Lower leg skin (tissue), 4 donors: ENCODE measurements at regions not wholly inside any gene's neighbourhood (a gene's known extent, or its start where the extent isn't known, plus 50 kb on each side); places are given as distances from the start of the nearest gene placed in this dataset.
"Not testable (repeated sequence)": the region's sequence is repeated elsewhere in the genome, so short reads cannot be mapped to it uniquely, and the experiment has no call there.

ENCODE experiments used
- DNase-seq, 2 donors: peaks; one replicate each; pipeline ENCODE4 v3.0.0-alpha.2; 2019; ENCODE audit warnings: low spot score in 2 of 2
- H3K4me3 ChIP-seq: fragments of 200-600 bp; sonication (generic); 2 replicates; pipeline ENCODE4 v1.5.1; 2017; ENCODE audit warnings: mild to moderate bottlenecking, low read depth; ENCODE audit not compliant: poor library complexity, severe bottlenecking
- POLR2A ChIP-seq, 2 donors: fragments of 450-650 bp; IDR thresholded peaks; one replicate each; pipeline ENCODE4 v1.6.1; 2016 to 2017; ENCODE audit warnings: antibody characterized with exemption in 2 of 2, mild to moderate bottlenecking in 1 of 2, moderate library complexity in 1 of 2
- WGBS, 2 donors: methylation state at CpG; one replicate each; pipeline ENCODE4 v1.1.5; 2018; 5-methylcytosine and 5-hydroxymethylcytosine counted together
- intact Hi-C: fragments of 100-400 bp; cut with DNase I; formaldehyde crosslinking; loops from one replicate; pipeline ENCODE4 v1.15.0; 2023; ENCODE audit warnings: low total_unique reads
- TF ChIP-seq, protein P1 (sequence below), 3 donors: fragments of 450-650 bp; IDR thresholded peaks; one replicate each; pipeline ENCODE4 v1.5.1; 2016; ENCODE audit warnings: antibody characterized with exemption in 3 of 3, mild to moderate bottlenecking in 3 of 3, moderate library complexity in 2 of 3

- intact Hi-C loops, result no loop called here
- WGBS, 2 donors, result 91 to 95% methylated on average over 1 of the region's 1 CpG
Measured at GRCh38 chr13:94851576-94851975, 139.2 kb upstream of the SOX21 start.

DNA sequence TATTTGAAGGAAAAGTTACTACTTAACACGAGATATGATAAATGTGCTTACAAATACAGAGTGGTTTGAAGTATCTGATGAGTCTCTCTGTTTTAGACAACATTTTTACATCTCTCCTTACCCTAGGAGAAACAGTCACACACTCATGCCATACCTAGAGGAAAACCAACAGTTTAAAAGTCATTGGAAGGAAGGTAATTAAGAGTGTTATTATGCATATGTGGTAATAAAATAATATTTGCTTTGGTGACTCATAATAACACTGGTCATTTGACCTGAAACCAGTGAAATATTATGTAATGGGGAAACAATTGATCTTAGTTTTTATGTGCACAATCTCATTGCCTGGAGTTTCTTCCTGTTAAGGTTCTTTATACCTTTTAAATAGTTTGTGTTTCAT is 136.9 kb upstream of the SOX21 start:
- no peak overlapping the region for H3K4me3 ChIP-seq
- no peak for TF ChIP-seq POLR2A (IDR thresholded peaks at IDR 0.05)
- TF ChIP-seq, protein P1, sequence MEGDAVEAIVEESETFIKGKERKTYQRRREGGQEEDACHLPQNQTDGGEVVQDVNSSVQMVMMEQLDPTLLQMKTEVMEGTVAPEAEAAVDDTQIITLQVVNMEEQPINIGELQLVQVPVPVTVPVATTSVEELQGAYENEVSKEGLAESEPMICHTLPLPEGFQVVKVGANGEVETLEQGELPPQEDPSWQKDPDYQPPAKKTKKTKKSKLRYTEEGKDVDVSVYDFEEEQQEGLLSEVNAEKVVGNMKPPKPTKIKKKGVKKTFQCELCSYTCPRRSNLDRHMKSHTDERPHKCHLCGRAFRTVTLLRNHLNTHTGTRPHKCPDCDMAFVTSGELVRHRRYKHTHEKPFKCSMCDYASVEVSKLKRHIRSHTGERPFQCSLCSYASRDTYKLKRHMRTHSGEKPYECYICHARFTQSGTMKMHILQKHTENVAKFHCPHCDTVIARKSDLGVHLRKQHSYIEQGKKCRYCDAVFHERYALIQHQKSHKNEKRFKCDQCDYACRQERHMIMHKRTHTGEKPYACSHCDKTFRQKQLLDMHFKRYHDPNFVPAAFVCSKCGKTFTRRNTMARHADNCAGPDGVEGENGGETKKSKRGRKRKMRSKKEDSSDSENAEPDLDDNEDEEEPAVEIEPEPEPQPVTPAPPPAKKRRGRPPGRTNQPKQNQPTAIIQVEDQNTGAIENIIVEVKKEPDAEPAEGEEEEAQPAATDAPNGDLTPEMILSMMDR (IDR thresholded peaks at IDR 0.05), result no peak
- intact Hi-C loops, result no loop called here
- WGBS, 2 donors, result 64 to 81% methylated on average over 1 of the region's 1 CpG
- DNase-seq, result no peak

More at GRCh38 chr13:94851576-94851975, 139.2 kb upstream of the SOX21 start:
- no peak overlapping the region for H3K4me3 ChIP-seq
- DNase-seq, result no peak
- TF ChIP-seq, protein P1 (IDR thresholded peaks at IDR 0.05), result no peak
- no peak for TF ChIP-seq POLR2A (IDR thresholded peaks at IDR 0.05)

- DNase-seq, result no peak
- H3K4me3 ChIP-seq, result no peak overlapping the region
- TF ChIP-seq, protein P1 (IDR thresholded peaks at IDR 0.05), result no peak
- no peak for TF ChIP-seq POLR2A (IDR thresholded peaks at IDR 0.05)
- intact Hi-C loops, result no loop called here
Measured at GRCh38 chr13:94842901-94843300, 130.6 kb upstream of the SOX21 start.

DNA sequence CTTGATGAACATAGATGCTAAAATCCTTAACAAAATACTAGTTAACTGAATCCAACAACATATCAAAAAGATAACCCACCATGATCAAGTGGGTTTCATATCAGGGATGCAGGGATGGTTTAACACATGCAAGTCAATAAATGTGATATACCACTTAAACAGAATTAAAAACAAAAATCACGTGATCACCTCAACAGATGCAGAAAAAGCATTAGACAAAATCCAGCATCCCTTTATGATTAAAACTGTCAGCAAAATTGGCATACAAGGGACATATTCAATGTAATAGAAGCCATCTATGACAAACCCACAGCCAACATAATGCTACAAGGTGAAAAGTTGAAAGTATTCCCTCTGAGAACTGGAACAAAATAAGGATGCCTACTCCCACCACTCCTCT is 124.7 kb upstream of the SOX21 start:
- intact Hi-C loops, DNase-seq, H3K4me3 ChIP-seq: not testable (repeated sequence)
- WGBS, 2 donors, result 93 to 96% methylated on average over 1 of the region's 1 CpG

GRCh38 chr13:94829837-94830365 is 117.6 kb upstream of the SOX21 start:
- WGBS, 2 donors, result 90 to 91% methylated on average over 3 of the region's 3 CpGs

GRCh38 chr13:94829185-94829836 is 117.0 kb upstream of the SOX21 start:
- no peak overlapping the region for H3K4me3 ChIP-seq
- intact Hi-C loops, result no loop called here
- no peak for TF ChIP-seq POLR2A (IDR thresholded peaks at IDR 0.05)
- TF ChIP-seq, protein P1 (IDR thresholded peaks at IDR 0.05), result no peak
- DNase-seq, result no peak
- 78 to 81% methylated on average over 12 of the region's 12 CpGs for WGBS, 2 donors

More at GRCh38 chr13:94829837-94830365, 117.6 kb upstream of the SOX21 start:
- intact Hi-C loops, result no loop called here
- H3K4me3 ChIP-seq, result no peak overlapping the region
- TF ChIP-seq, protein P1 (IDR thresholded peaks at IDR 0.05), result no peak
- TF ChIP-seq POLR2A (IDR thresholded peaks at IDR 0.05), result no peak
- no peak for DNase-seq
